ENCODE measurements at regions not wholly inside any gene's neighbourhood (a gene's known extent, or its start where the extent isn't known, plus 50 kb on each side); places are given as distances from the start of the nearest gene placed in this dataset.

GRCh38 chrX:144896323-144896722 is 351.0 kb upstream of the SPANXN1 start:
- H3K4me3 Mint-ChIP-seq: no peak overlapping the region
- no peak for TF ChIP-seq NFYB (CRISPR knock-in tag; conservative IDR thresholded peaks at IDR 0.05; ENCODE audit: low read depth)
- TF ChIP-seq, protein P1, sequence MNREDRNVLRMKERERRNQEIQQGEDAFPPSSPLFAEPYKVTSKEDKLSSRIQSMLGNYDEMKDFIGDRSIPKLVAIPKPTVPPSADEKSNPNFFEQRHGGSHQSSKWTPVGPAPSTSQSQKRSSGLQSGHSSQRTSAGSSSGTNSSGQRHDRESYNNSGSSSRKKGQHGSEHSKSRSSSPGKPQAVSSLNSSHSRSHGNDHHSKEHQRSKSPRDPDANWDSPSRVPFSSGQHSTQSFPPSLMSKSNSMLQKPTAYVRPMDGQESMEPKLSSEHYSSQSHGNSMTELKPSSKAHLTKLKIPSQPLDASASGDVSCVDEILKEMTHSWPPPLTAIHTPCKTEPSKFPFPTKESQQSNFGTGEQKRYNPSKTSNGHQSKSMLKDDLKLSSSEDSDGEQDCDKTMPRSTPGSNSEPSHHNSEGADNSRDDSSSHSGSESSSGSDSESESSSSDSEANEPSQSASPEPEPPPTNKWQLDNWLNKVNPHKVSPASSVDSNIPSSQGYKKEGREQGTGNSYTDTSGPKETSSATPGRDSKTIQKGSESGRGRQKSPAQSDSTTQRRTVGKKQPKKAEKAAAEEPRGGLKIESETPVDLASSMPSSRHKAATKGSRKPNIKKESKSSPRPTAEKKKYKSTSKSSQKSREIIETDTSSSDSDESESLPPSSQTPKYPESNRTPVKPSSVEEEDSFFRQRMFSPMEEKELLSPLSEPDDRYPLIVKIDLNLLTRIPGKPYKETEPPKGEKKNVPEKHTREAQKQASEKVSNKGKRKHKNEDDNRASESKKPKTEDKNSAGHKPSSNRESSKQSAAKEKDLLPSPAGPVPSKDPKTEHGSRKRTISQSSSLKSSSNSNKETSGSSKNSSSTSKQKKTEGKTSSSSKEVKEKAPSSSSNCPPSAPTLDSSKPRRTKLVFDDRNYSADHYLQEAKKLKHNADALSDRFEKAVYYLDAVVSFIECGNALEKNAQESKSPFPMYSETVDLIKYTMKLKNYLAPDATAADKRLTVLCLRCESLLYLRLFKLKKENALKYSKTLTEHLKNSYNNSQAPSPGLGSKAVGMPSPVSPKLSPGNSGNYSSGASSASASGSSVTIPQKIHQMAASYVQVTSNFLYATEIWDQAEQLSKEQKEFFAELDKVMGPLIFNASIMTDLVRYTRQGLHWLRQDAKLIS (CRISPR knock-in tag; IDR thresholded peaks at IDR 0.05; ENCODE audit: borderline replicate concordance): no peak
- TF ChIP-seq FOXJ3 (CRISPR knock-in tag; IDR thresholded peaks at IDR 0.05; ENCODE audit: borderline replicate concordance): no peak
- TF ChIP-seq IRF2 (CRISPR knock-in tag; IDR thresholded peaks at IDR 0.05; ENCODE audit: borderline replicate concordance, low read depth): no peak
- no peak for TF ChIP-seq ERG (CRISPR knock-in tag; IDR thresholded peaks at IDR 0.05)
- TF ChIP-seq, protein P2, sequence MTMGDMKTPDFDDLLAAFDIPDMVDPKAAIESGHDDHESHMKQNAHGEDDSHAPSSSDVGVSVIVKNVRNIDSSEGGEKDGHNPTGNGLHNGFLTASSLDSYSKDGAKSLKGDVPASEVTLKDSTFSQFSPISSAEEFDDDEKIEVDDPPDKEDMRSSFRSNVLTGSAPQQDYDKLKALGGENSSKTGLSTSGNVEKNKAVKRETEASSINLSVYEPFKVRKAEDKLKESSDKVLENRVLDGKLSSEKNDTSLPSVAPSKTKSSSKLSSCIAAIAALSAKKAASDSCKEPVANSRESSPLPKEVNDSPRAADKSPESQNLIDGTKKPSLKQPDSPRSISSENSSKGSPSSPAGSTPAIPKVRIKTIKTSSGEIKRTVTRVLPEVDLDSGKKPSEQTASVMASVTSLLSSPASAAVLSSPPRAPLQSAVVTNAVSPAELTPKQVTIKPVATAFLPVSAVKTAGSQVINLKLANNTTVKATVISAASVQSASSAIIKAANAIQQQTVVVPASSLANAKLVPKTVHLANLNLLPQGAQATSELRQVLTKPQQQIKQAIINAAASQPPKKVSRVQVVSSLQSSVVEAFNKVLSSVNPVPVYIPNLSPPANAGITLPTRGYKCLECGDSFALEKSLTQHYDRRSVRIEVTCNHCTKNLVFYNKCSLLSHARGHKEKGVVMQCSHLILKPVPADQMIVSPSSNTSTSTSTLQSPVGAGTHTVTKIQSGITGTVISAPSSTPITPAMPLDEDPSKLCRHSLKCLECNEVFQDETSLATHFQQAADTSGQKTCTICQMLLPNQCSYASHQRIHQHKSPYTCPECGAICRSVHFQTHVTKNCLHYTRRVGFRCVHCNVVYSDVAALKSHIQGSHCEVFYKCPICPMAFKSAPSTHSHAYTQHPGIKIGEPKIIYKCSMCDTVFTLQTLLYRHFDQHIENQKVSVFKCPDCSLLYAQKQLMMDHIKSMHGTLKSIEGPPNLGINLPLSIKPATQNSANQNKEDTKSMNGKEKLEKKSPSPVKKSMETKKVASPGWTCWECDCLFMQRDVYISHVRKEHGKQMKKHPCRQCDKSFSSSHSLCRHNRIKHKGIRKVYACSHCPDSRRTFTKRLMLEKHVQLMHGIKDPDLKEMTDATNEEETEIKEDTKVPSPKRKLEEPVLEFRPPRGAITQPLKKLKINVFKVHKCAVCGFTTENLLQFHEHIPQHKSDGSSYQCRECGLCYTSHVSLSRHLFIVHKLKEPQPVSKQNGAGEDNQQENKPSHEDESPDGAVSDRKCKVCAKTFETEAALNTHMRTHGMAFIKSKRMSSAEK (CRISPR knock-in tag; IDR thresholded peaks at IDR 0.05; ENCODE audit: borderline replicate concordance): no peak
- TF ChIP-seq CREB1 (CRISPR knock-in tag; IDR thresholded peaks at IDR 0.05): no peak
- TF ChIP-seq, protein P3, sequence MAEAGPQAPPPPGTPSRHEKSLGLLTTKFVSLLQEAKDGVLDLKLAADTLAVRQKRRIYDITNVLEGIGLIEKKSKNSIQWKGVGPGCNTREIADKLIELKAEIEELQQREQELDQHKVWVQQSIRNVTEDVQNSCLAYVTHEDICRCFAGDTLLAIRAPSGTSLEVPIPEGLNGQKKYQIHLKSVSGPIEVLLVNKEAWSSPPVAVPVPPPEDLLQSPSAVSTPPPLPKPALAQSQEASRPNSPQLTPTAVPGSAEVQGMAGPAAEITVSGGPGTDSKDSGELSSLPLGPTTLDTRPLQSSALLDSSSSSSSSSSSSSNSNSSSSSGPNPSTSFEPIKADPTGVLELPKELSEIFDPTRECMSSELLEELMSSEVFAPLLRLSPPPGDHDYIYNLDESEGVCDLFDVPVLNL (CRISPR knock-in tag; IDR thresholded peaks at IDR 0.05; ENCODE audit: borderline replicate concordance, low read depth): no peak
- TF ChIP-seq NR3C1 (CRISPR knock-in tag; conservative IDR thresholded peaks at IDR 0.05; ENCODE audit: low read depth): no peak
- TF ChIP-seq, protein P4, sequence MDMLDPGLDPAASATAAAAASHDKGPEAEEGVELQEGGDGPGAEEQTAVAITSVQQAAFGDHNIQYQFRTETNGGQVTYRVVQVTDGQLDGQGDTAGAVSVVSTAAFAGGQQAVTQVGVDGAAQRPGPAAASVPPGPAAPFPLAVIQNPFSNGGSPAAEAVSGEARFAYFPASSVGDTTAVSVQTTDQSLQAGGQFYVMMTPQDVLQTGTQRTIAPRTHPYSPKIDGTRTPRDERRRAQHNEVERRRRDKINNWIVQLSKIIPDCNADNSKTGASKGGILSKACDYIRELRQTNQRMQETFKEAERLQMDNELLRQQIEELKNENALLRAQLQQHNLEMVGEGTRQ (CRISPR knock-in tag; IDR thresholded peaks at IDR 0.05): no peak
- TF ChIP-seq NR1H2 (CRISPR knock-in tag; IDR thresholded peaks at IDR 0.05): no peak
- no peaks in the 10 kb centered on the region; the same call in 1 of the 2 replicates for H3K27me3 Mint-ChIP-seq (ENCODE audit: low read depth)
- CTCF ChIA-PET: no interaction called here
- no peak for DNase-seq (ENCODE audit: low spot score)
- H3K9me3 Mint-ChIP-seq: peaks cover 37% of the 10 kb centered on the region
- H3K36me3 Mint-ChIP-seq: peaks cover 32% of the 10 kb centered on the region
- no peak for ATAC-seq
- POLR2A ChIA-PET: no interaction called here
- no peaks in the 10 kb centered on the region for H3K4me1 Mint-ChIP-seq
- no peak overlapping the region for H3K27ac Mint-ChIP-seq

- ChIA-PET POLR2A (no interaction called here), CTCF (no interaction called here)
- ATAC-seq: no peak
- Mint-ChIP-seq H3K4me3 (no peak overlapping the region), H3K36me3 (peaks cover 20% of the 10 kb centered on the region), H3K4me1 (no peaks in the 10 kb centered on the region), H3K9me3 (peaks cover 22% of the 10 kb centered on the region), H3K27ac (no peak overlapping the region), H3K27me3 (ENCODE audit: low read depth) (no peaks in the 10 kb centered on the region; the same call in 1 of the 2 replicates)
- TF ChIP-seq USF1 (CRISPR knock-in tag; IDR thresholded peaks at IDR 0.05) (no peak), ZNF396 (CRISPR knock-in tag; IDR thresholded peaks at IDR 0.05; ENCODE audit: borderline replicate concordance) (no peak), EMX1 (CRISPR knock-in tag; IDR thresholded peaks at IDR 0.05) (no peak), ZSCAN18 (CRISPR knock-in tag; IDR thresholded peaks at IDR 0.05) (no peak), ERG (CRISPR knock-in tag; IDR thresholded peaks at IDR 0.05) (no peak)
- TF ChIP-seq, protein P5, sequence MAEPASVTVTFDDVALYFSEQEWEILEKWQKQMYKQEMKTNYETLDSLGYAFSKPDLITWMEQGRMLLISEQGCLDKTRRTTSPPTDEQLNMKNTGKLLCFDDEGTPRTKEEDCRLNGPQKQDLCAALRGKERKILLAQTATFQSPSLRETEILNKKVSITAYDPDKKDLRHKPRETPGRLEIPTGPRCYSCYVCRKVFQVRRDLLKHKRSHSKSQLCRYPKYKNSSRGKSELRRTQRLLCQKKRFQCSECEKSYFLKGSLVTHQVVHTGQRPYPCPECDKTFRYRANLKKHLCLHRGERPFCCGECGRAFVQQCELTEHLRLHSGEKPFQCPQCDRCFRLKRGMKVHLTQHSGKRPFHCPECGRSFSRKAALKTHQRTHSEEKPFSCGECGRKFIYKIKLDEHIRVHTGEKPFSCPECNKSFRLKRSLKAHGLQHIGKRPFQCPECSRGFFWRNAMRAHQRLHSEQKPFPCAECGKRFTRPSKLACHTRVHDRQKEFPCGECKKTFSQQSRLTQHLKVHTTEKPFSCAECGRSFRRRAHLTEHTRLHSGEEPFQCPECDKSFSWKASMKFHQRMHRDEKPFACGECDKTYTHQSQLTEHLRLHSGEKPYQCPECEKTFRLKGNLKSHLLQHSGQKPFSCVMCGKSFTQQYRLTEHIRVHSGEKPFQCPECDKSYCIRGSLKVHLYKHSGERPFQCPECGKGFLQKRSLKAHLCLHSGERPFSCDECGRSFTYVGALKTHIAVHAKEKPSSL (CRISPR knock-in tag; conservative IDR thresholded peaks at IDR 0.05): no peak
- no peak for DNase-seq (ENCODE audit: low spot score)
These were observed 345.8 kb upstream of the SPANXN1 start for GRCh38 chrX:144901521-144901920.

Data from WTC11 (cell line).